NCI-H774 (cell line): ENCODE measurements at regions not wholly inside any gene's neighbourhood (a gene's known extent, or its start where the extent isn't known, plus 50 kb on each side); places are given as distances from the start of the nearest gene placed in this dataset.
A peak's percentile ranks its signal among the peaks of the same experiment; 100 is the strongest.

Experiments
- DNase-seq: peaks from one replicate; lab custom pipeline; 2025; lab: John Stamatoyannopoulos, UW

DNA sequence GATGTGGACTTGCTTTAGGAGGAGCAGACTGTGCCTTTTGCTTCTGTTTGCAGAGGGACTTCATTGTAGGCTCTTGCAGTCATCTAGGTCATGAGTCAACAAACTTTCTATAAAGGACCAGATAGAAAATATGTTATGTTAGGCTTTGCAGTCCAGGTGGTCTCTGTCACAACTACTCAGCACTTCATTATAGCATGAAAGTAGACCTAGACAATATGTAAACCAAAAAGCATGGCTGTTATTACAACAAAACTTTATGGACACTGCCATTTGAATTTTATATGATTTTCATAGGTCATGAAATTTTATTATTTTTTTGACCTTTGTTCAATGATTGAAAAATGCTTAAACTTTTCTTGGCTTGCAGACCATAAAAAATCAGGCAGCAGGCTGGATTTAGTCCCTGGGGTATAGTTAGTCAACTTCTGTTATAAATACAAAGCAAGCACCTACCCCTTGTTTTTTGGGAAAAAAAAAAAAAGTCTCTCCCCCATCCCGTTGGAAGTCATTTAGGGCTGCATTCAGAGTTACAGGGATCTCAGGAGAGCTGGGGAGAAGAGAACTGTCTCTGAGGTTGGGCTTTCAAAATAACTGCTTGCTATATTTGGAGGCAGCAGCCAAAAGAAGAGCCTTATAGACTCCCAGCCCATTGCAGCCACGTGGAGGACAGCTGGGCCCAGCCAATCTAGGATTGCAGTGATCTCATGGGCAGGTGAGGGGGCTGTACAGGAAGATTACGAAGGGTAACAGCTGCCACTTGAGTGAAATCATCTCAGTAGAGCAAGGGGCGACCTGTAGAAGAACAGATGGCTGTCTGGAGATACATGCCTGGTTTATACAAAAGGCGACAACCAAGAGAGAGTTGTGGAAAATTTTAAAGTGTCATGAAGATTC is 136.6 kb upstream of the TNC start:
- no peak for DNase-seq

DNA sequence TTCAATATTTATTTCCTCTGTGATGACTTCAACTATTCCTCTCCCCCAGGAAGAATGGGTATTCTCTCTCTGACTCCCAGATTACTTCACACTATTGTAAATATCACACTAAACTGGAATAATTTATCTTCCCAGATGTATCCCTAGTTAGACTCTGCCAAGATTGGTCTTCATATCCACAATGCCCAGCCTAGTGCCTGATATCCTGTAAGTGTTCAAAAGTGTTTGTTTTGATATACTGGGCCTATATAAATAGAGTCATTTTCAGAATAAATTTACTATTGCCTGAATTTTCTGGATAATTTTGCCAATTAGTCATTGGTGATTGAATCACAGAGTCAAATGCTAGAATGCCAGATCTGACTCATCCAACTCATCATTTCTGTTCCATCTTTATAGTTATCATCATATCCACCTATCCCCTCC is 143.7 kb upstream of the TNC start:
- DNase-seq = no peak

DNA sequence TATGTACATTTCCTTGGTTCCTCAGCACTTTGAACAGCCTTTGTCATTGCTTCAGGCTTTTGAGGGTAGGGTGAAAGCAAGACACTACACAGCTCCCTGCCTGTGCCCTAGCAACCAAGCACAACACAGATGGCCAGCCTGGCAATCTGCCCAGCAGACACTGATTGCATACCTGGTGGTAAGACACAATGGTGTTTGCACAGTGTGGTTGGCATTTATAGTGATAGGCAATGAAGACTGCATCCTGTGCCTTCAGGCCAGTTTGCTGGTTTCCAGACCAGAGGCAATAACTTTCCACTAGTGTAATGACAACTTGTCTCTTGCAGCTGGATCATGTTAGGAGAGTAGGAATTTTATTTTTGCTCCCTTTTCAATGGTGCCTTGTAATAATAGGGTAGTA is 144.5 kb upstream of the TNC start:
- DNase-seq = peak; percentile 97

DNA sequence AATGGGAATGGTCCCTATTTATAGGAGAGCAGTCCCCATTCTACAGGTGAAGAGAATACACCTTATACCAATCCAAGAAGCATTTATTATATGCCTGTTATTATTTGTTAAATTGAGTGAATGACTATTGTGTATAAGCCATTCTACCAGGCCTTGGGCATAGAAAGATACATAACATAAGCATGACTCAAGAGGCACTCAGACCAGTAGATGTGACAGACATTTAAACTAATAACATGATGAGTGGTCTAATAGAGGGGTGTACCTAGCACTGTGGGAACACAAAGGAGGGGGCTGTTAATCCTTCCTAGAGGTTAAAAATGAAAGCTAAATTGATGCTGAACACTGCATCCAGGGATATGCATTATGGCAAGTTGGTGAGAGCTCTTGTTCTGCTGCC is 145.0 kb upstream of the TNC start:
- DNase-seq = peak; percentile 23

DNA sequence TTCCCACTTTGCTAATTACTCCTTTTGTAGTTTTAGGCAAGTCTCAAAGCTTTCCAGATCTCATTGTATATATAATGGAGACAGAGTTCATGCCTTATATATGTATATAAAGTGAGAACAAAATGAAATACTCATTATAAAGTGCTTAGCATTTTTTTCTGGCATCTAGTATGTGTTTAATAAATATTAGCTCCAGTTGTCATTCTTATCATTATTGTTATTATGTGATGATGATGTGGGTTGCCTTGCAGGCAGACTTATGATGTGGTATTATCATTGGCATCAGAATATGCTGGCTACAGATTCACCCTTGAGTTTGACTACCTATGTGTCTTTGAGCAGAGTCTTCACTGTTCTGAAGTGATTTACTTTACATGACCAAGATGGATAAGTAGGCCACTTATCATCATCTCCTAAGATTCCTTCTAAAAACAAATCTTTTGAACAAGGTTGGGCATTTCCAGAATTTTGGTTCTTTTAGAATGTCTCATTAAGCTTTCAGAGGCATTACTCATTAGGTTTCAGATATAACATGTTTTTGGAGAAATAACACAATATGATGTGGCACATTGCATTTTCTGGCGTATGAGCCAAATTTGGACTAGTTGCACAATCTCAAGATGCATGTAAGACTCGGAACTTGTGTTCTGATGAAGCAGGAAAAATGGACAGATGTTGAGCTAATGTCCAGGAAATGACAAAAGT is 145.6 kb upstream of the TNC start:
- DNase-seq = no peak

DNA sequence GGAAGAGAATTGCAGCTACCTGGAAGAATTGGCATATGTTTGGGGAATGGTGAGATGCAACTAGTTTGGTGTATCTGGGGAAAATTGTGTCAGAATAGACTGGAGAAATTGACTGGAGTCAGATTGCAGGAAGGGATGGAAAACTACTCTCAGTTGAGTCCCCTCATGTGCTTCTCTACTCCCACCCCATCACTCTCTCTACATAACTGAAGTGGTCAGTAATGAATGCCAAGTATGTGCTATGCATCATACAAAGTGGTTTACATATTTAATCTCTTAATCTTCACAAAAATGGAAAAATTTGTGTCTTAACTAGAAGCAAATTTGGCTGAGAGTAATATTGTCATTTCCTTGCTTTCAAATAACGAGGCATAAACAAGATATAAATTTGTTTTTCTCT is 146.4 kb upstream of the TNC start:
- no peak for DNase-seq

DNA sequence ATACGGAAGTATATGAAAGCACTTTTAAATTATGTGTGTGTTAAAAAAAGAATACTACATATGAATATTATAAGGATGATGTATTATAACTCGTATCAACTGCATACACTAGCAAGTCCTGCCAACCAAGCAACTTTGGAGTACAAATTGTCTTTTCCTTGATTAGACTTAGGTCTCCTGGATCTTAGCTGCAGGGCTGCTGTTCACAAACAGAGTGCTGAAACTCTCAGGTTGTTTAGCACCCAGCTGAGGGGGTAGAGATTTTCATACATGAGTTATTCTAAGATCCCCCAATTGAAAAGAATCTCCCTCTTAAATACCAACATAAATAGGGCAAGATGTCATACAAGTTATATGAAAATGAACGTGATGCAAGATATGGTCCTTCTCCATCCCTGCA is 149.8 kb upstream of the TNC start:
- DNase-seq = no peak

DNA sequence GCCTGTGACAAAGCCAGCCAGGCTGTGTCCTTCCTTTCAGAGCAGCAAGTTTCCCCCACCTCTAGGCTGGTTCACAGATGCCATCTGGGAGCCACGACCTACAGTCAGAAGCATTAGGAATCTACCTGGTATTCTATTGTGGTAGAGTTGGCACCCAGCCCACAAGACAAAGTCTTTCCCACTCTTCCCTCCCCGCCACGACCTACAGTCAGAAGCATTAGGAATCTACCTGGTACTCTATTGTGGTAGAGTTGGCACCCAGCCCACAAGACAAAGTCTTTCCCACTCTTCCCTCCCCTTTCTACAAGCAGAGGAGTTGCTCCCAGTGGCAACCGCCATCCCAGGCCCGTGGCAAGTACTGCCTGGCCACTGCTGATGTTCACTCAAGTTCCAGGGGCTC is 157.8 kb upstream of the TNC start:
- no peak for DNase-seq

DNA sequence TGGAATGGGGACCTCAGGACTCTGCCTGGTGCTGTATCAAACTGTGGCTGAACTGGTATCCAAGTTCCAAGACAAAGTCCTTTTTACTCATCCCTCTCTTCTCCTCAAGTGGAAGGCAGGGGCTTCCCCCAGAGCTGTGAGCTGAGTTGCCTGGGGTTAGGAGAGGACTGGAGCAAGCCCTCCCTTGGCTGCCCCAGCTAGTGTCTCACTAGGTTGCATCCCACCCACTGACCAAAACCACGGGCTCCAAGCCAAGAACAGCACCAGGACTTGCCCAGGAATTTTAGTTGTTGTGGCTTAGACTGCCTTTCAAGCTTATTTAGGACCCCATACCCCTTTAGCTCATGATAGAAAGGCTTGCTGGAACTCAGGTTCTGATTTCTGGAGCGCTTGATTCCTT is 158.7 kb upstream of the TNC start:
- DNase-seq = no peak

DNA sequence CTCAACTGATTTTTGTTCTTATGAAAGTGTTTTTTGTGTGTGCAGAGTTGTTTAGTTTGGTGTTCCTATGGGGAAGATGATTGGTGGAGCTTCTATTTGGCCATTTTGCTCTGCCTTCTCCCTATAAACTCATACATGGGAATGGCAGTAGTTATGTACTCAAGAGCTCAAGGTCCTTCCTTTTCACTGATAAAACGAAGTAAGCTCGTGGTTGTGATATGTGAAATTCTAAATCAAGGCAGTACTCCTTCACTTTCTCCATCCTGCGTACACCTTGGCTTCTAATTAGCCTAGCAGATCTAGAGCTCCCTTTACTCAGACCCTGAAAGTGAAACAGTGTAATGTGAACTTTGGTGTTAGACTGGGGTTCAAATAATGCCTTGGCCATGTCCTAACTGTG is 159.3 kb upstream of the TNC start:
- no peak for DNase-seq

DNA sequence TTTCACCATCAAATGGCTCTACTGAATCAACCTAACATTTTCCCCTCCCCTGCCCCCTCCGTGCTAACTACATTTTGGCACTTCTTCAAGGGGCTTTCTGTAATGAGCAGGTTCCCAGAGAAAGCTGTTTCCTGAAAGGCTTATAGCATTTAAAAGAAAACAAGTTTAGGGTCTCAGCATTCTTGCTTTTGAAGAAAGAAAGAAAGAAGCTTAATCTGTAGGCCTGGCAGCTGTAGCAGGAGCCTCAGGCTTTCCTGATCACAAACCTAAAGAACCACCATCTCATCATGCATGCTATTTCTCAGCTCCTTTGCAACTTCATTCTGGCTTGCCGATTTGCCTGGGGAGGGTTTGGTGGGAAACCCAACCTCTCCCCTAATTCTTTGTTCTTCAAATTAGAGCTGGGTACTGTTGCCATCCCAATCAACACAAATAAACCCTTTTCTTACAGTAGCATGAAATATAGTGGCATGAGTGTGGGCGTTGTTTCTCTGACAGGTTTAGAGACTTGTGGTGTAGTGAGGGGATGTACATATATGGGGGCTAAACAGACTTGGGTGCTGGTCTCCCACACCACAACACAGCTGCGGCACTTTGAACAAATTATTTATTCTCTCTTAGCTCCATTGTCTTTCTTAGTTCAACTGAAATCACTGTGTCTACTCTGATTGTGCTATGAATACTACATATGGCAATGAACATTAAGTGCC is 160.5 kb upstream of the TNC start:
- no peak for DNase-seq

DNA sequence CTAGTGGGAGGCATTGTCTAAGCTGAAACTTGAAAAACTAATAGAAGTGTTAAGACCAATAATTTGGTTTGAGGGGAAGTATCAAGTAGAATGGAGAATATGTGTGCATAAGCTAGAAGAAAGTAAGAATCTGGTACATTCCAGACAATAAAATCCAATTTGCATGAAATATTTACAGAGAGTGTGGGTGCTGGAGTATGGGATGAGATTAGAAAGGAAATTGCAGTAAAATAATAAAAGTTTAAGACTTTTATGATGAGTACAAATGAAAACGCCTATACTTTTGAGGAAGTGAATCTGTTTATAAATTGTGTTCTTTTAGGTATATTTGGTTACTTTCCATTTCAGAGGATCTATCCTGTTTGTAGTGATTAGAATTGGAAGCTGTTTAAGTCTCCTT is 165.4 kb upstream of the TNC start:
- DNase-seq = no peak

DNA sequence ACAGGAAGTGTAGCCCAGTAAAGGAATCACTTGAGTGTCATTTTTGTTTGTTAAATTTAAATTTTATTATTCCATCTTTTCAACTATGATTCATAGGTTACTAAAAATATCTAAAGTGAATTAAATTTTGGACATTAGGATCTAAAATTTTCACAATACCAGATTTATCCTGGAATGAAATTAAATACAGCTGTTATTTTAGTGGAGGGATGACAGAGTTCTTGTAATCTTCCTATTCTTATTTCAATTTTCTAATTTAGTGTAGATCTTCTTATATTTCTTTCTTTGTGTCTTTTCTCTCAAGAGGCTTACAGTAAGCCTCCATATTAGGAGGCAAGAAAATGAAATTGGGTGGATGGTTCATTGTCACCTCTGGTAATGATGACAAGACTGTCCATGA is 167.9 kb upstream of the TNC start:
- DNase-seq = no peak

DNA sequence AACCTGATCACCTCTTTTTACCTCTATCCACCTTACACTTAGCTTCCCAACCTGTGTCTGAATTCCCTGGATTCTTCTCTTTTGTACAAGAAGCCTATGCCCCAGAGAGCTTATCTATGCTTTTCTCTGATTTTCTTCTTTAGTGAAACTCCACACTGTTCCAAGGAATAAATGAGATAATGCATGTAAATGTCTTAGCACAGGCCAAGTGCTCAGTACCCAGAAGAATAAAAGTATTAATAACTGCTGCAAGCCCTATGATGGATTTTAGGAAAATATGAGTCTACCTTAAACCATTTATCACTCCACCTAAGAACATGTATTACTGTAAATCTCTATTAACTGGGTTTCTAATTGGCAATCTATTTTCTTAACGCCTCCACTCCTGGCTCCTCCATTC is 168.5 kb upstream of the TNC start:
- DNase-seq = no peak

DNA sequence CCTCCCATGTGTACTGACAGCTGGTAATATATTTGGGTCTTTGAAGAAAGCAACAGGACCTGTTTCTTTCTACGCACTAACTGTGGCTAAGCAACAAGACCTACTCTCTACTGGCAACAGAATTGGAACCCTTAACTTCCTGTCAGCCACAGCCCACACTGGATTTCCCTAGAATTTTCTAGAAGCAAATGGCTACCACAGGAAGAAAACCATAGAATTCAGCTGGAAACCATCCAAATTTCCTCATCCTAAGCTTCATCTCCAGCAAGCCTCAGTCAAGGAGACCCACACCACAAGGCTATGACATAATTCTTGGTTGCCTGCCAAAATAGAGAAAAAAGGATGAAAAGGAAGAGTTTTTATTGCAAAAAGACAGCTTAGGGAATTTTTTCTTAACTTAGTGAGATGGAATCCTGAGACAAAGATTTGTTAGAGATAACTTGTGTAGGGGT is 171.8 kb upstream of the TNC start:
- no peak for DNase-seq

DNA sequence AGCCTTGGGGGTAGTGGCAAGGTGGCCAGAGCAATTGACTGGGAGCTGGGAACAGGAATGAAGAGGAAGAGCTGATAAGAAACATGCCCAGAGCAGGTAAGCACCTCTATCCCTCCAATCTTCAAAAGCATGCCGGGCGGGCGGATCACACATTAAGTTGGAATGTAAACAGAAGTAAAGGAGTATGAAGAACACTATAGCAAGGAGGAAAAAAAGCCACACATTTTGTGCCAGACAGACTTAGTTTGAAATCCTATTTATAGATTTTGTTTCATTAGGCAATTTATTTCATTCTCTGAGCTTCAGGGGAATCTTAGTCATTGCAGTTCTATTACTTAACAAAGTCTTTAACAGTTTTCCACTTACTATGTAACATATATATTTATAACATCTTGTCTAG is 173.9 kb upstream of the TNC start:
- DNase-seq = no peak

DNA sequence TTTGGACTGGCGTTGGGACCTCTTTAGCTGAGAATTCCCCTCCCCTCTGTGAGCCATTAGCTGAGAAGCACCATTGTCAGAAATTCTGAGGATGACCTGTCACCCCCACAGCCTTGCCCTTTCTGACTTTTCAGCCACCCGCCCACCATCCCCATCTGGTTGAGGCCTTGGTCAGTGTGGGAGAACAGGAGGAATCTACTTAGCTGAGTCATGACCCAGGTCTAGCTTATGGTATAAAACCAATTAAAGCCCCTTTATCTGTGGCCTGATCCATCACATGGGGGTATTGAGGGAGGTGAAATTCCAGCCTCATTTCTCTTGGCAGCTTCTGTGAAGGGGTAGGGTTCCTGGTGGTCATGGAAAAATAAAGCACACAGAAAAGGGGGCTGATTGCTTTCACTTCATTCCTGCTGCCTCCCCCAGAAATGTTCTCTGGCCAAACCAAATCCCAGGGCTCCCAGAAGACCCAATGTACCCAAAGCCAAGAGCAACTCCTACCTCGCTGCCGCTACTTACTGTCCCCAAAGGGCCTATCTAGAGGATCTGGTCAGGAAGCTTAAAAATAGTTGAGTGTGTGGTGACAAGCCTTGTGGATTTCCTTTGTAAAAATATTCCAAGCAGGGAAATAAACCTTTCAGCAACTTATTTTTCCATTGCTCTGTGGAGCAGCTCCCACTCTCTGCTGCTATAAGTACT is 174.8 kb upstream of the TNC start:
- DNase-seq = no peak

DNA sequence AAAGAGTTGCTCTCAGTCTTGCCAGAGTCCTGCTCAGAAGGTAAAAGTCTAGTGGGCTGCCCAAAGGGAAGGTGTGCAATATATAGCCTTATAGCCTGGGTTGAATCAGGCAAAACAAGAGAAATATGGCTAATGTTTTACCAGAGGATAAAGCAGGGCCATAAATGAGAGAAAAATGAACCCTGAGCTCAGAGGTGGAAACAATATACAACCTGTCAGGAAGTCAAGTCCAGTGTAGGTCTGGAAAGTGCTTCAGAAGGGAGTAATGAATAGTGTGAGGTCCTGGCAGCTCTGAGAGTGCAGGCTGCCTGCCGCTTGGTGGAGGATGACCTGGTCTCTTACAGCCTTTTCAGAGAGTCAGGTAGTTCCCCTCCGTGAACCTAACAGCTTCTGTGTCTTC is 177.8 kb upstream of the TNC start:
- DNase-seq = no peak

DNA sequence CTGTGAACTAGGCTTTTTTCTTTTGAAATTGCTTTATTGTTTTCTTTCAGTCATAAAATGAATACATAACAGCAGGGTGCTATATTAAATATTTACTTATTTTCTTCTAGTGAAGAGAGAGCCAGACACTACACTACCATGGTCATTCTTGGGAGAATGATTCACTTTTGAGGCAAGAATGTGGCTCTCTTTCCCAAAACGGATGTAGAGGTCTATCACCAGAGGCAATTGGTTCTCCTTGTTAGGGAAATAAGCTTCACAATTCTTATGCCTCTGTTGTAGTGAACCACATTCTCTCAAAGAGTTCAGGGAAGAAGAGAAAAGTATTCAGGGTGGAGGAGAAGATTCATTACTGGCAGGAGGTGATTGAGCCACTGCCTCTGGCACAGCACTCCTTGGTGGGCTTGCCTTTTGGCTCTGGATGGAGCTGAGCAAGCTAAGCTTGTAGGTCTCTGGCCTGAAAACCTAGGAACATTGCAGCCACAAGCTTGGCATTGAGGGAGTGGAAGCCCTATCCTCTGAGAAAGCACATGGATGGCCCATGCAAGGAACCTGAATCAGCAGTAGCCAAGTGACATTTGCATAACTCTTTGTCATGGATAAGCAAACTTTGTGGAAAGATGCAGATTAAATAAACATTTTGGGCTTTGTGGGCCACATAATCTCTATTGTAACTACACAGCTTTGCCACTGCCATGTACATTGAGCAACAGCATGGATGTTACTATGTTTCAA is 179.0 kb upstream of the TNC start:
- DNase-seq = no peak

DNA sequence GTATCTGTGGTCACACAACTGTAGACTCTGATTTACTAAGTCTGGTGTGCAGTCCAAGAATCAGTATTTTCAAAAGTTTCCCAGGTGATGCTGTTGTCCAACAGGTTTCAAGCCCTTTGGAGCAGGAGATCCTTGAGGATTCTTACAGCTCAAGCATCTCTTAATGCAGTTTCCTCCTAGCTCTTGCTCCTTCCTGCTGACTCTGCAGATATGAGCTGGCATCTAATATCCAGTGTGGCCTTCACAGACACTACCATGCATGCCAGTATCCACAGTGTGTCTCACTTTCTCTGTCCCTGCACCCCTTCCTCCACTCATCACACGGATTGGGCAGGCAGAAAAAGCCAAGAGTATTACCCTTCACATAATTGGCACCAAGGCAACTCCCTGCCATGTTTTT is 182.2 kb upstream of the TNC start:
- no peak for DNase-seq

DNA sequence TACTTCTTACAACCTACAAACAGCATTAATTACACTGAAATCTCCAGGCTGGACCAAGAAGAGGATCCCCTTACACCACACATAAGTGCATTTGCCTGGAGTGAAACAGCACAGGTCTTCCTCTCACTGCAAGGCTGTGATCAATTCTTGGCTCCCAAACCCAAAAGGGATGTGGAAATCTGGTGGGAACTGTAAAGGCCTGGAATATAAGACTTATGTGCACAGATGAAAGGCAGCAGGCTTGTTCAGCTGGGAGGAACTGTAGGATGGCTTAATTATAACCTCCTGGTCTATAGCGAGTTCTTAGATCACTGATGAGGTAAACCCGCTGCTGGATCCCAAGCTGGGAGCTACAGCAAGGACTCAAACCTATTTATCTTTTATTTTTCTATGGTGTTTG is 182.9 kb upstream of the TNC start:
- no peak for DNase-seq

DNA sequence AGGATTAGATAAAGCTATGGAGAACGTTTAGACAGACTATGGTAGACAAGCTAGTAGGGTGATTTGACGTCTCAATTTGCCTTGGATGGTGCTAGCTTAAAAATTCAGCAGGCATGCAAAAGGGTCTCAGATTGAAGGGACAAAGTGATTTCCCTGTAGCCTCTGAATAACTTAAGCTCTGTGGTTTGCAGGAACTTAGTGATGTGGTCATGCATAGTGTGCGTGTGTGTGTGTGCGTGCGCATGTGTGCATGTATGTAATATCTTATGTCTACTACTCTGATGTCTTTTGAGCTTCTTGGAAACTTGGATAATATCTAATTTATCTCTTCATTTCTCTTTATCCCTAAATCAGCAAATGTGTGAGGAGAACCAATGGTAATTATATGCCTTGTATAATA is 183.6 kb upstream of the TNC start:
- no peak for DNase-seq
